ENCODE measurements at regions not wholly inside any gene's neighbourhood (a gene's known extent, or its start where the extent isn't known, plus 50 kb on each side); places are given as distances from the start of the nearest gene placed in this dataset.

DNA sequence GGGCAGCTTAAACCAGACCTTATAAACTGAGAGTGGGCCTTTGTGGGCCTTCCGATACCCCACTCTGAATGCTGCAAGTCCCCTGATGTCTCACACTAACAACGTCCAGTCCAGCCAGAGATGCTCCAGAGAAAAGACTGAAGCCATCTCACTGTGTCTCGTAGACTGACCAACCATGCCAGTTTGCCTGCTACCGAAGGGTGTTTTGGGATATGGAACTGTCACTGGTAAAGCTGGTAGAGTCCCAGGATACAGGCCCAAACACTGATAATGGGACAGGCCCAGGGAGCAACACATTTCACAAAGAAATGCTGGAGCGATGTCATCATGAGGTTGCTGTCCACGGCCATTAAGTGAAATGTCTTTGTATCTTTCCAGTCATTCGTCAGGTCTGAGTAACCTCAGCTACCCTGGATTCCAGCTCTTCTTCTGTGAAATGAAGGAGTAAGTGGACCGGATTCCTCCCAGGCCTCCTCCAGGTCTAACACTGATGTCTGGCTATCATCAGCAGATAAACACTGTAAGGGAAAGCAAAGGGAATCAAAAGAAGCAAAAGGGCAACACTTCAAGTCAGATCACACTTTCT is 81.6 kb downstream of the SLC5A7 start:
- H2AFZ ChIP-seq: no peak overlapping the region
- no peak overlapping the region for H3K4me2 ChIP-seq
- H3F3A ChIP-seq (ENCODE audit: insufficient read depth, low read depth): no peaks in the 10 kb centered on the region
- POLR2A ChIA-PET (ENCODE audit: unreplicated experiment): no interaction called here
- no peaks in the 10 kb centered on the region for H3K4me1 ChIP-seq (replicated peaks; ENCODE audit: insufficient read depth)
- no peak overlapping the region for H3K4me3 ChIP-seq
- no peak overlapping the region for H3K27ac ChIP-seq
- H3K36me3 ChIP-seq (ENCODE audit: low read depth): no peaks in the 10 kb centered on the region
- intact Hi-C loops (cut with micrococcal nuclease; ENCODE audit: unreplicated experiment): no loop called here
- H3K27me3 ChIP-seq (ENCODE audit: insufficient read depth, low read depth): peaks cover 31% of the 10 kb centered on the region; the same call in 1 of the 2 replicates
- H4K20me1 ChIP-seq (ENCODE audit: insufficient read depth): no peaks in the 10 kb centered on the region
- no peaks in the 10 kb centered on the region for H3K9me3 ChIP-seq (ENCODE audit: insufficient read depth, low read depth)
- H3K9me2 ChIP-seq (ENCODE audit: insufficient read depth): no peaks in the 10 kb centered on the region
- no TSS peak for BruUV-seq (replicated peaks)
- DNase-seq: no peak
- CTCF ChIA-PET: no interaction called here
- TF ChIP-seq, protein P1, sequence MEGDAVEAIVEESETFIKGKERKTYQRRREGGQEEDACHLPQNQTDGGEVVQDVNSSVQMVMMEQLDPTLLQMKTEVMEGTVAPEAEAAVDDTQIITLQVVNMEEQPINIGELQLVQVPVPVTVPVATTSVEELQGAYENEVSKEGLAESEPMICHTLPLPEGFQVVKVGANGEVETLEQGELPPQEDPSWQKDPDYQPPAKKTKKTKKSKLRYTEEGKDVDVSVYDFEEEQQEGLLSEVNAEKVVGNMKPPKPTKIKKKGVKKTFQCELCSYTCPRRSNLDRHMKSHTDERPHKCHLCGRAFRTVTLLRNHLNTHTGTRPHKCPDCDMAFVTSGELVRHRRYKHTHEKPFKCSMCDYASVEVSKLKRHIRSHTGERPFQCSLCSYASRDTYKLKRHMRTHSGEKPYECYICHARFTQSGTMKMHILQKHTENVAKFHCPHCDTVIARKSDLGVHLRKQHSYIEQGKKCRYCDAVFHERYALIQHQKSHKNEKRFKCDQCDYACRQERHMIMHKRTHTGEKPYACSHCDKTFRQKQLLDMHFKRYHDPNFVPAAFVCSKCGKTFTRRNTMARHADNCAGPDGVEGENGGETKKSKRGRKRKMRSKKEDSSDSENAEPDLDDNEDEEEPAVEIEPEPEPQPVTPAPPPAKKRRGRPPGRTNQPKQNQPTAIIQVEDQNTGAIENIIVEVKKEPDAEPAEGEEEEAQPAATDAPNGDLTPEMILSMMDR (conservative IDR thresholded peaks at IDR 0.05): no peak
- TF ChIP-seq EZH2 (IDR thresholded peaks at IDR 0.05; ENCODE audit: low read depth): no peak
- no peaks in the 10 kb centered on the region for H3K79me2 ChIP-seq (ENCODE audit: low read depth)

DNA sequence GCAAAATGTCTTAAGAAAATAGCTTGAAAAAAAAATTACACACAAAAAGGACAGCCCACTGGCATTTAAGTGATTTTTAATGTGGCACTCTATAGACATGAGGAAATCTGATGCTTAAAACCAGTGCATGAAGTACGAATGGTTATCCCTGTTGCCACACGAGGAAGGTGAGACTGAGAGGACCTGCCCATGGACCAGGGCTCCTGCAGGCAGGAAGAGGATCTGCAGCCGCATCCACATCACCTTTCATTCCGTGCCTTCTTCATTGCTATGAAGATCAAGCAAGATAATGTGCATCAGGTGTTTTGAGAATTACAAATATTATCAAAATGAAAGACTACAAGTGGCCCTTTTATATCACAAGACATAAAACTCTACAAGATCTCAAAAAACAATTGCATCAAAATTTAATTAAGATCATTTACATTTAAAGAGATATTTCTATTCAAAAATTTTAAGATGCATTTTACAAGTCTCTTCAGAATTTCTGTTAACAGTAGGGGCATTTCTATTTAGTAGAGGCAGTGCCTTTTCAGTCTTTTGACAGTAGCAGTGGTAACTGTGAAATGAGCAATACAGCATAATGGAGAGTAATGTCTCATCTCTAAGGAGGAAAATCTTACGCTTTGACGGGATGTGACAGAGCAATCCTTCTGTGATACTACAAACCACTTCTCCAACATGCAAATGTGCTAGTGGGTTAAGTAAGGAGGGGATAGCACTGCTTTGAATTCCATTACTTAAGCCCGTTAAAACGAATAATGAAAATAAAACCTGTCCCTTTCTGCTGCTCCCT is 83.4 kb downstream of the SLC5A7 start:
- H3K79me2 ChIP-seq (ENCODE audit: low read depth): no peaks in the 10 kb centered on the region
- H3K27me3 ChIP-seq (ENCODE audit: insufficient read depth, low read depth): peaks cover 49% of the 10 kb centered on the region
- ChIA-PET POLR2A (ENCODE audit: unreplicated experiment) (no interaction called here), CTCF (no interaction called here)
- no peak overlapping the region for H2AFZ ChIP-seq
- BruUV-seq (replicated peaks): no TSS peak
- H3F3A ChIP-seq (ENCODE audit: insufficient read depth, low read depth): no peaks in the 10 kb centered on the region
- no peak overlapping the region for H3K27ac ChIP-seq
- H3K36me3 ChIP-seq (ENCODE audit: low read depth): no peaks in the 10 kb centered on the region
- H4K20me1 ChIP-seq (ENCODE audit: insufficient read depth): no peaks in the 10 kb centered on the region
- no peaks in the 10 kb centered on the region for H3K9me2 ChIP-seq (ENCODE audit: insufficient read depth)
- TF ChIP-seq EZH2 (IDR thresholded peaks at IDR 0.05; ENCODE audit: low read depth): no peak
- TF ChIP-seq, protein P1 (conservative IDR thresholded peaks at IDR 0.05): peak; percentile 24
- H3K9me3 ChIP-seq (ENCODE audit: insufficient read depth, low read depth): no peaks in the 10 kb centered on the region
- H3K4me1 ChIP-seq (replicated peaks; ENCODE audit: insufficient read depth): no peaks in the 10 kb centered on the region
- DNase-seq: no peak
- no peak overlapping the region for H3K4me2 ChIP-seq
- intact Hi-C loops (cut with micrococcal nuclease; ENCODE audit: unreplicated experiment): no loop called here
- no peak overlapping the region for H3K4me3 ChIP-seq

DNA sequence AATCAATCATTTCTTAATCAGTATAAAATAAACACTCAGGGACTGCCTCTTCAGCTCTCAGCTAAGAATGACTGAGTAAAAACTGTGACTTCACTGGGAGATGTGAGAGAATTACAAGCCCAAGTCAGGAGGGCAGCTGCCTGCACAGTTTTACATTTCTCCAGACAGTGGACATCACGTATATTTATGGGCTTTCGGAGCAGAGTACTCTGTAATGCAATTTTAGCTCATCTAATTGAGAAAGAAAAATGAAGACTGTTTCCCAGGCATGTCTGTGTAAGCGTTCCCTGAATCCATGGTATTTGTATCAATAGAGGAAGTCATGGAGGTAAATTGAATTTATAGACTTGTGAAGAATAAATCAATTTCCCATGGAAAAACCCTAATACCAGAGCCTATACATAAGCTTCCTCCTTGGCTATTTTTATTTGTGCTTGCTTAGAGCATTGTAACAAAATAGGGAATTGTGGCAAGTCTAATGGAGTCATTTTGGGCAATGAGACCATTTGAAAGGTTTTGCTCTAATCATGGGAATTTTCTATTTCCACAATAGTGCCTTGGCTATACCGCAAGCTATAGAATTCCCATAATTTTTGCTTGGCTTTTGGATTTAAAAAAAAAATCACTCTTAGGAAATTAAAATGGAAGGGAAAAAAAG is 87.2 kb downstream of the SLC5A7 start:
- H2AFZ ChIP-seq: no peak overlapping the region
- CTCF ChIA-PET: no interaction called here
- TF ChIP-seq EZH2 (IDR thresholded peaks at IDR 0.05; ENCODE audit: low read depth): no peak
- TF ChIP-seq, protein P1 (conservative IDR thresholded peaks at IDR 0.05): no peak
- no TSS peak for BruUV-seq (replicated peaks)
- H3K27me3 ChIP-seq (ENCODE audit: insufficient read depth, low read depth): peaks cover 55% of the 10 kb centered on the region
- H3K4me3 ChIP-seq: no peak overlapping the region
- H3K9me3 ChIP-seq (ENCODE audit: insufficient read depth, low read depth): no peaks in the 10 kb centered on the region
- H3K9me2 ChIP-seq (ENCODE audit: insufficient read depth): no peaks in the 10 kb centered on the region
- H3K4me2 ChIP-seq: no peak overlapping the region
- DNase-seq: no peak
- no peaks in the 10 kb centered on the region for H3K4me1 ChIP-seq (replicated peaks; ENCODE audit: insufficient read depth)
- no peaks in the 10 kb centered on the region for H3F3A ChIP-seq (ENCODE audit: insufficient read depth, low read depth)
- POLR2A ChIA-PET (ENCODE audit: unreplicated experiment): no interaction called here
- intact Hi-C loops (cut with micrococcal nuclease; ENCODE audit: unreplicated experiment): no loop called here
- no peaks in the 10 kb centered on the region for H3K36me3 ChIP-seq (ENCODE audit: low read depth)
- H4K20me1 ChIP-seq (ENCODE audit: insufficient read depth): no peaks in the 10 kb centered on the region
- no peaks in the 10 kb centered on the region for H3K79me2 ChIP-seq (ENCODE audit: low read depth)
- no peak overlapping the region for H3K27ac ChIP-seq
